ENCODE measurements at regions not wholly inside any gene's neighbourhood (a gene's known extent, or its start where the extent isn't known, plus 50 kb on each side); places are given as distances from the start of the nearest gene placed in this dataset.
"Not testable (repeated sequence)": the region's sequence is repeated elsewhere in the genome, so short reads cannot be mapped to it uniquely, and the experiment has no call there.

DNA sequence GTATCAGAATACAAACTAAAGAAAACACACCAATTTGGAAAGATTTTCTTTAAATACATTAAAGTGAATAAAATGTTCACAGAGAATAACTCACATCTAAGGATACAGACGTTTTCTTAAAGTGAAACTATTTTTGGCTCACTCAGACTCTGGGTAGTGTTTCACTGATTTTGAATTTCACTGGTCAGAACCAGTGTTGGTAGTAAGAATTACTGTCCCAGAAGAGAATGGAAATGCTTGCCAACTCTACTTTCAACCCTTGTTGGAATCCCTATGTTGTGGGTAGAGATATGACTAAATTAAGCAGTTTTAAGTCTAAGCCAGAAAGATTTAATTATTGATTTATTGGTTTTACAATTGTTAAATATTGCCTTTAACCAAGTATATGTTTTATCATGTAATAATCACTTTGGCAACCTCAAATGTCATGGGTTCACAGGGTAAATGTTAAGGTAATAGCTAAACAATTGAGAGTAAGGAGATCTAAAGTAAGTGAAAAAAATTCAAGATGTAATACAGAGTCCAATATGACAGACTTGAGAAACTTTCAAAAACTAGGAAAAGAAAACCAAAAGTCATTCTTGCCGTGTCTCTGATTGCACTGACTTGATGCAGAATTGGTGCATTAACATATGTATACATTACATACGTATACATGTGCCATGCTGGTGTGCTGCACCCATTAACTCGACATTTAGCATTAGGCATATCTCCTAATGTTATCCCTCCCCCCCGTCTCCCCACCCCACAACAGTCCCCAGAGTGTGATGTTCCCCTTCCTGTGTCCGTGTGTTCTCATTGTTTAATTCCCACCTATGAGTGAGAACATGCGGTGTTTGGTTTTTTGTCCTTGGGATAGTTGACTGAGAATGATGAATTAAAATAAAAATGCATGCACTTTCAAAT, 1517.2 kb upstream of the TPTE start:
- not testable (repeated sequence) for TF ChIP-seq POLR2AphosphoS5, POLR2A, EP300 (IDR thresholded peaks at IDR 0.05)
- TF ChIP-seq, protein P1, sequence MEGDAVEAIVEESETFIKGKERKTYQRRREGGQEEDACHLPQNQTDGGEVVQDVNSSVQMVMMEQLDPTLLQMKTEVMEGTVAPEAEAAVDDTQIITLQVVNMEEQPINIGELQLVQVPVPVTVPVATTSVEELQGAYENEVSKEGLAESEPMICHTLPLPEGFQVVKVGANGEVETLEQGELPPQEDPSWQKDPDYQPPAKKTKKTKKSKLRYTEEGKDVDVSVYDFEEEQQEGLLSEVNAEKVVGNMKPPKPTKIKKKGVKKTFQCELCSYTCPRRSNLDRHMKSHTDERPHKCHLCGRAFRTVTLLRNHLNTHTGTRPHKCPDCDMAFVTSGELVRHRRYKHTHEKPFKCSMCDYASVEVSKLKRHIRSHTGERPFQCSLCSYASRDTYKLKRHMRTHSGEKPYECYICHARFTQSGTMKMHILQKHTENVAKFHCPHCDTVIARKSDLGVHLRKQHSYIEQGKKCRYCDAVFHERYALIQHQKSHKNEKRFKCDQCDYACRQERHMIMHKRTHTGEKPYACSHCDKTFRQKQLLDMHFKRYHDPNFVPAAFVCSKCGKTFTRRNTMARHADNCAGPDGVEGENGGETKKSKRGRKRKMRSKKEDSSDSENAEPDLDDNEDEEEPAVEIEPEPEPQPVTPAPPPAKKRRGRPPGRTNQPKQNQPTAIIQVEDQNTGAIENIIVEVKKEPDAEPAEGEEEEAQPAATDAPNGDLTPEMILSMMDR (IDR thresholded peaks at IDR 0.05) = not testable (repeated sequence)

Measured in stomach (tissue), 4 donors.